Stomach (tissue), 4 donors: ENCODE measurements at regions not wholly inside any gene's neighbourhood (a gene's known extent, or its start where the extent isn't known, plus 50 kb on each side); places are given as distances from the start of the nearest gene placed in this dataset.

Source experiments
- CTCF ChIP-seq, 7 experiments: fragments of 450-650 bp in 4 of 7; fragments of 200-600 bp in 3 of 7; sonication (generic) in 3 of 7; IDR thresholded peaks; one replicate each; pipeline ENCODE4 v1.5.1; 2016 to 2019; ENCODE audit warnings: antibody characterized with exemption in 7 of 7, control low read depth in 2 of 7, mild to moderate bottlenecking in 1 of 7
- POLR2A ChIP-seq, 4 donors: fragments of 450-650 bp; IDR thresholded peaks; one replicate each; pipeline ENCODE4 v1.6.1; 2016; ENCODE audit warnings: antibody characterized with exemption in 4 of 4, control low read depth in 2 of 4, mild to moderate bottlenecking in 1 of 4, moderate library complexity in 1 of 4

DNA sequence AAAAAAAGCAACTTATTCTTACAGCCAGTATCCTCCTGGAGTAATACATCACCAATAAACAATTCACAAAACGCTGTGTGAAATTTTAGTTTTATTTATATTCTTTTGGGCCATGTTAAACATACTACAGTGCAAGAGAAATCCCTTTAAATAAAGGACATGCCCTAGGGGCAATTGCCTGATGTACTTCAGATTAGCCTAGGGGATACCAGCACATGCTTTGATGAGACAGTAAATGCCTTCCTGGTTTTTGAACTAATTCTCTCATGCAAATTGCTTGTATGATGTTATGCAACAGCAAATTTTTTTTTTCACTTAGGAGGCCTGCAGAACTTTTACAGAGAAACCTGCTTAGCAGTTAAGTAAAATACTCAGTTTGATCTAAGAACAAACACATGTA lies 711.9 kb upstream of the FRG1 start:
- TF ChIP-seq POLR2A (IDR thresholded peaks at IDR 0.05) (no peak), CTCF (IDR thresholded peaks at IDR 0.05) (no peak)
